GM18909 (cell line): ENCODE measurements at regions not wholly inside any gene's neighbourhood (a gene's known extent, or its start where the extent isn't known, plus 50 kb on each side); places are given as distances from the start of the nearest gene placed in this dataset.

ENCODE experiments used
- ATAC-seq: cut with Tn5 transposase; IDR thresholded peaks from one replicate; pipeline ENCODE4 v1.9.1; 2021; ENCODE audit warnings: mild to moderate bottlenecking; ENCODE audit not compliant: unreplicated experiment, poor library complexity

- no peak for ATAC-seq
These were observed 319.9 kb downstream of the EN1 start for GRCh38 chr2:118527571-118527970.

- ATAC-seq: no peak
These were observed 322.1 kb downstream of the EN1 start for GRCh38 chr2:118525346-118525745.

- no peak for ATAC-seq
These were observed 322.5 kb downstream of the EN1 start for GRCh38 chr2:118524911-118525310.

GRCh38 chr2:118523761-118524160, 323.7 kb downstream of the EN1 start:
- no peak for ATAC-seq

- no peak for ATAC-seq
These were observed 325.5 kb downstream of the EN1 start for GRCh38 chr2:118521960-118522359.

- no peak for ATAC-seq
These were observed 326.2 kb downstream of the EN1 start for GRCh38 chr2:118521272-118521671.

GRCh38 chr2:118520246-118520645, 327.2 kb downstream of the EN1 start:
- ATAC-seq: no peak

- no peak for ATAC-seq
These were observed 327.9 kb downstream of the EN1 start for GRCh38 chr2:118519511-118519910.

GRCh38 chr2:118510807-118511206, 336.6 kb downstream of the EN1 start:
- ATAC-seq: no peak

GRCh38 chr2:118509319-118510004, 338.0 kb downstream of the EN1 start:
- ATAC-seq: no peak

GRCh38 chr2:118508282-118508681, 339.2 kb downstream of the EN1 start:
- no peak for ATAC-seq

- ATAC-seq: no peak
These were observed 342.0 kb downstream of the EN1 start for GRCh38 chr2:118505436-118505835.

GRCh38 chr2:118502106-118502505, 345.3 kb downstream of the EN1 start:
- no peak for ATAC-seq

- ATAC-seq: no peak
These were observed 348.5 kb downstream of the EN1 start for GRCh38 chr2:118498943-118499342.

GRCh38 chr2:118496870-118497611, 350.4 kb downstream of the EN1 start:
- ATAC-seq: no peak

- no peak for ATAC-seq
These were observed 351.0 kb downstream of the EN1 start for GRCh38 chr2:118496467-118496866.

- no peak for ATAC-seq
These were observed 352.2 kb downstream of the EN1 start for GRCh38 chr2:118495290-118495689.

GRCh38 chr2:118493213-118493612, 354.2 kb downstream of the EN1 start:
- no peak for ATAC-seq

- ATAC-seq: no peak
These were observed 355.1 kb downstream of the EN1 start for GRCh38 chr2:118492335-118492734.

GRCh38 chr2:118490330-118490729, 357.1 kb downstream of the EN1 start:
- no peak for ATAC-seq

GRCh38 chr2:118489712-118490299, 357.6 kb downstream of the EN1 start:
- ATAC-seq: no peak

- ATAC-seq: no peak
These were observed 366.1 kb downstream of the EN1 start for GRCh38 chr2:118481299-118481698.
